ENCODE measurements at regions not wholly inside any gene's neighbourhood (a gene's known extent, or its start where the extent isn't known, plus 50 kb on each side); places are given as distances from the start of the nearest gene placed in this dataset.

GRCh38 chr5:68983959-68984358 is 109.9 kb upstream of the SLC30A5 start:
- no peak for TF ChIP-seq CTCF (IDR thresholded peaks at IDR 0.05; ENCODE audit: insufficient read depth, low read depth, low read length)
- DNase-seq (ENCODE audit: low read depth) = no peak
- CTCF ChIA-PET = no interaction called here
- Histone ChIP-seq H3K4me3 (ENCODE audit: low read depth, low read length) (no peak overlapping the region), H3K36me3 (ENCODE audit: control insufficient read depth, insufficient read depth, low read length) (no peaks in the 10 kb centered on the region), H3K27me3 (ENCODE audit: control insufficient read depth, insufficient read depth, low read length) (no peaks in the 10 kb centered on the region)
- POLR2A ChIA-PET = no interaction called here

- TF ChIP-seq CTCF (IDR thresholded peaks at IDR 0.05; ENCODE audit: insufficient read depth, low read depth, low read length) = no peak
- no peak overlapping the region for H3K4me3 ChIP-seq (ENCODE audit: low read depth, low read length)
- ChIA-PET CTCF (no interaction called here), POLR2A (no interaction called here)
- H3K36me3 ChIP-seq (ENCODE audit: control insufficient read depth, insufficient read depth, low read length) = no peaks in the 10 kb centered on the region
- no peak for DNase-seq (ENCODE audit: low read depth)
- H3K27me3 ChIP-seq (ENCODE audit: control insufficient read depth, insufficient read depth, low read length) = no peaks in the 10 kb centered on the region
Observed at GRCh38 chr5:68991279-68992084, 102.3 kb upstream of the SLC30A5 start.

- H3K4me3 ChIP-seq (ENCODE audit: low read depth, low read length) = no peak overlapping the region
- no peaks in the 10 kb centered on the region for H3K27me3 ChIP-seq (ENCODE audit: control insufficient read depth, insufficient read depth, low read length)
- no peak for TF ChIP-seq CTCF (IDR thresholded peaks at IDR 0.05; ENCODE audit: insufficient read depth, low read depth, low read length)
- CTCF ChIA-PET = interaction anchor here (0.7 kb wide), 1 partner anchor 24 kb away, joined by 4 read pairs; no protein-coding TSS in a partner anchor
- H3K36me3 ChIP-seq (ENCODE audit: control insufficient read depth, insufficient read depth, low read length) = no peaks in the 10 kb centered on the region
- no peak for DNase-seq (ENCODE audit: low read depth)
- POLR2A ChIA-PET = no interaction called here
Observed at GRCh38 chr5:68994645-68995044, 99.2 kb upstream of the SLC30A5 start.

GRCh38 chr5:68995845-68996545 is 97.8 kb upstream of the SLC30A5 start:
- CTCF ChIA-PET = interaction anchor here (1.0 to 1.6 kb wide), 2 partner anchors 10 to 11 kb away, joined by 3 read pairs; no protein-coding TSS in a partner anchor
- TF ChIP-seq CTCF (IDR thresholded peaks at IDR 0.05; ENCODE audit: insufficient read depth, low read depth, low read length) = no peak
- Histone ChIP-seq H3K27me3 (ENCODE audit: control insufficient read depth, insufficient read depth, low read length) (no peaks in the 10 kb centered on the region), H3K36me3 (ENCODE audit: control insufficient read depth, insufficient read depth, low read length) (no peaks in the 10 kb centered on the region), H3K4me3 (ENCODE audit: low read depth, low read length) (no peak overlapping the region)
- no peak for DNase-seq (ENCODE audit: low read depth)
- POLR2A ChIA-PET = no interaction called here

- TF ChIP-seq CTCF (IDR thresholded peaks at IDR 0.05; ENCODE audit: insufficient read depth, low read depth, low read length) = no peak
- Histone ChIP-seq H3K36me3 (ENCODE audit: control insufficient read depth, insufficient read depth, low read length) (no peaks in the 10 kb centered on the region), H3K4me3 (ENCODE audit: low read depth, low read length) (no peak overlapping the region), H3K27me3 (ENCODE audit: control insufficient read depth, insufficient read depth, low read length) (no peaks in the 10 kb centered on the region)
- peak; percentile 18 for DNase-seq (ENCODE audit: low read depth)
- POLR2A ChIA-PET = no interaction called here
- CTCF ChIA-PET = interaction anchor here (0.7 kb wide), 1 partner anchor 26 kb away, joined by 3 read pairs; no protein-coding TSS in a partner anchor
Observed at GRCh38 chr5:68999181-68999580, 94.6 kb upstream of the SLC30A5 start.

Data from BJ (cell line).